IPS-18c (cell line): ENCODE measurements at regions not wholly inside any gene's neighbourhood (a gene's known extent, or its start where the extent isn't known, plus 50 kb on each side); places are given as distances from the start of the nearest gene placed in this dataset.
"Not testable (repeated sequence)": the region's sequence is repeated elsewhere in the genome, so short reads cannot be mapped to it uniquely, and the experiment has no call there.

Experiments used
- H3K4me3 ChIP-seq: 2 replicates; pipeline ENCODE4 v1.7.0; 2013; ENCODE audit warnings: low read depth, mild to moderate bottlenecking, low read length, moderate library complexity; ENCODE audit not compliant: insufficient read depth
- H3K9me3 ChIP-seq: one replicate; pipeline ENCODE4 v1.6.1; 2013; ENCODE audit warnings: mild to moderate bottlenecking, low read length, moderate library complexity; ENCODE audit not compliant: control insufficient read depth, insufficient read depth

GRCh38 chr20:12203981-12204380, 286.3 kb downstream of the BTBD3 start:
- no peaks in the 10 kb centered on the region for H3K9me3 ChIP-seq
- H3K4me3 ChIP-seq = no peak overlapping the region

GRCh38 chr20:12207875-12208274, 290.2 kb downstream of the BTBD3 start:
- H3K9me3 ChIP-seq = no peaks in the 10 kb centered on the region

GRCh38 chr20:12210591-12210990, 292.9 kb downstream of the BTBD3 start:
- H3K9me3 ChIP-seq = no peaks in the 10 kb centered on the region
- no peak overlapping the region for H3K4me3 ChIP-seq

More at GRCh38 chr20:12207875-12208274, 290.2 kb downstream of the BTBD3 start:
- no peak overlapping the region for H3K4me3 ChIP-seq

GRCh38 chr20:12211361-12211760, 293.7 kb downstream of the BTBD3 start:
- H3K4me3 ChIP-seq = no peak overlapping the region

GRCh38 chr20:12217382-12217781, 299.7 kb downstream of the BTBD3 start:
- Histone ChIP-seq H3K4me3 (no peak overlapping the region), H3K9me3 (no peaks in the 10 kb centered on the region)

More at GRCh38 chr20:12211361-12211760, 293.7 kb downstream of the BTBD3 start:
- H3K9me3 ChIP-seq = no peaks in the 10 kb centered on the region

- no peak overlapping the region for H3K4me3 ChIP-seq
These were observed 302.1 kb downstream of the BTBD3 start for GRCh38 chr20:12219798-12220197.

GRCh38 chr20:12223057-12223456, 305.4 kb downstream of the BTBD3 start:
- Histone ChIP-seq H3K9me3 (no peaks in the 10 kb centered on the region), H3K4me3 (no peak overlapping the region)

More at GRCh38 chr20:12219798-12220197, 302.1 kb downstream of the BTBD3 start:
- no peaks in the 10 kb centered on the region for H3K9me3 ChIP-seq

GRCh38 chr20:12225898-12226297, 308.2 kb downstream of the BTBD3 start:
- H3K9me3 ChIP-seq = no peaks in the 10 kb centered on the region
- no peak overlapping the region for H3K4me3 ChIP-seq

GRCh38 chr20:12229891-12230290, 312.2 kb downstream of the BTBD3 start:
- Histone ChIP-seq H3K9me3 (no peaks in the 10 kb centered on the region), H3K4me3 (no peak overlapping the region)

- Histone ChIP-seq H3K9me3 (peaks cover 2% of the 10 kb centered on the region), H3K4me3 (no peak overlapping the region)
These were observed 320.1 kb downstream of the BTBD3 start for GRCh38 chr20:12237772-12238171.

- Histone ChIP-seq H3K9me3 (peaks cover 2% of the 10 kb centered on the region), H3K4me3 (no peak overlapping the region)
These were observed 323.4 kb downstream of the BTBD3 start for GRCh38 chr20:12241065-12241464.

- no peak overlapping the region for H3K4me3 ChIP-seq
- peaks cover 2% of the 10 kb centered on the region for H3K9me3 ChIP-seq
These were observed 325.6 kb downstream of the BTBD3 start for GRCh38 chr20:12243327-12243726.

GRCh38 chr20:12248481-12248880, 330.8 kb downstream of the BTBD3 start:
- H3K9me3 ChIP-seq = no peaks in the 10 kb centered on the region
- no peak overlapping the region for H3K4me3 ChIP-seq

GRCh38 chr20:12250661-12251060, 333.0 kb downstream of the BTBD3 start:
- not testable (repeated sequence) for H3K4me3 ChIP-seq, H3K9me3 ChIP-seq

- Histone ChIP-seq H3K4me3 (no peak overlapping the region), H3K9me3 (no peaks in the 10 kb centered on the region)
These were observed 335.1 kb downstream of the BTBD3 start for GRCh38 chr20:12252793-12253192.

GRCh38 chr20:12255461-12255970, 337.8 kb downstream of the BTBD3 start:
- H3K4me3 ChIP-seq = no peak overlapping the region
- H3K9me3 ChIP-seq = no peaks in the 10 kb centered on the region

- Histone ChIP-seq H3K9me3 (no peaks in the 10 kb centered on the region), H3K4me3 (no peak overlapping the region)
These were observed 339.1 kb downstream of the BTBD3 start for GRCh38 chr20:12256806-12257205.

- no peaks in the 10 kb centered on the region for H3K9me3 ChIP-seq
These were observed 345.1 kb downstream of the BTBD3 start for GRCh38 chr20:12262747-12263146.

GRCh38 chr20:12264711-12265110, 347.0 kb downstream of the BTBD3 start:
- Histone ChIP-seq H3K4me3 (no peak overlapping the region), H3K9me3 (no peaks in the 10 kb centered on the region)

More at GRCh38 chr20:12262747-12263146, 345.1 kb downstream of the BTBD3 start:
- no peak overlapping the region for H3K4me3 ChIP-seq
